Brain microvascular endothelial cell (primary cell): ENCODE measurements at regions not wholly inside any gene's neighbourhood (a gene's known extent, or its start where the extent isn't known, plus 50 kb on each side); places are given as distances from the start of the nearest gene placed in this dataset.

Experiments used
- DNase-seq: peaks from one replicate; pipeline ENCODE4 v3.0.0-alpha.2; 2020
- H3K27ac ChIP-seq: fragments of 250-450 bp; sonication (Bioruptor Pico); 2 replicates; pipeline ENCODE4 v1.5.1; 2020; ENCODE audit warnings: mild to moderate bottlenecking, moderate library complexity
- H3K27me3 ChIP-seq: fragments of 250-450 bp; sonication (Bioruptor Pico); replicated peaks from 2 replicates; pipeline ENCODE4 v1.5.1; 2020; ENCODE audit warnings: mild to moderate bottlenecking
- H3K36me3 ChIP-seq: fragments of 250-450 bp; sonication (Bioruptor Pico); replicated peaks from 2 replicates; pipeline ENCODE4 v1.5.1; 2020; ENCODE audit warnings: mild to moderate bottlenecking
- H3K4me3 ChIP-seq: 2 replicates; pipeline ENCODE4 v1.5.1; 2011; ENCODE audit warnings: low read depth, mild to moderate bottlenecking, control low read depth, low read length, moderate library complexity
- in situ Hi-C: cut with HindIII; loops from 2 replicates; pipeline ENCODE4 v1.10.0; 2017; ENCODE audit warnings: low sequenced_read_pairs, low pct_ligation_motif_present
- TF ChIP-seq, protein P1 (sequence below): IDR thresholded peaks from 2 replicates; pipeline ENCODE4 v1.5.1; 2011; ENCODE audit warnings: low read depth, mild to moderate bottlenecking, moderate library complexity, low read length, control low read depth, inconsistent platforms; ENCODE audit errors: missing control alignments

DNA sequence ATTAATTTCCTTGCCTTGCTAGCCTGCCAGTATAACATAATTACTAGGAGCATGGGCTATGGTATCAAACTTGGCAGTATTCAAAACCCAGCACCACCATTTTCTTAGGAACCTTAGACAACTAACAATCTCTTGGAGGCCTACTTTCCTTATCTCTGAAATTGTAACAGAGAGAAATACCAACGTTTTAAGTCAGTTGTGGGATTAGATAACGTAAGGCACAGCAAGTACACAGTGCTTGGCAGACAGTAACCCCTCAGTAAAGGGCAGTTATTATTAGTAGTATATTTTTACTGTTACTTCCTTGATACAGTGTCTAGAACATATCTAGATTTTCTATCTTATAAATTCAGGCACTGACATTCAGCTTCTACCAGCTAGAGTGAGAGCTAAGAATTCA lies 309.6 kb downstream of the ACTL7B start:
- Histone ChIP-seq H3K27ac (no peak overlapping the region), H3K36me3 (no peaks in the 10 kb centered on the region), H3K4me3 (no peak overlapping the region), H3K27me3 (no peaks in the 10 kb centered on the region)
- DNase-seq = no peak
- in situ Hi-C loops = no loop called here
- TF ChIP-seq, protein P1, sequence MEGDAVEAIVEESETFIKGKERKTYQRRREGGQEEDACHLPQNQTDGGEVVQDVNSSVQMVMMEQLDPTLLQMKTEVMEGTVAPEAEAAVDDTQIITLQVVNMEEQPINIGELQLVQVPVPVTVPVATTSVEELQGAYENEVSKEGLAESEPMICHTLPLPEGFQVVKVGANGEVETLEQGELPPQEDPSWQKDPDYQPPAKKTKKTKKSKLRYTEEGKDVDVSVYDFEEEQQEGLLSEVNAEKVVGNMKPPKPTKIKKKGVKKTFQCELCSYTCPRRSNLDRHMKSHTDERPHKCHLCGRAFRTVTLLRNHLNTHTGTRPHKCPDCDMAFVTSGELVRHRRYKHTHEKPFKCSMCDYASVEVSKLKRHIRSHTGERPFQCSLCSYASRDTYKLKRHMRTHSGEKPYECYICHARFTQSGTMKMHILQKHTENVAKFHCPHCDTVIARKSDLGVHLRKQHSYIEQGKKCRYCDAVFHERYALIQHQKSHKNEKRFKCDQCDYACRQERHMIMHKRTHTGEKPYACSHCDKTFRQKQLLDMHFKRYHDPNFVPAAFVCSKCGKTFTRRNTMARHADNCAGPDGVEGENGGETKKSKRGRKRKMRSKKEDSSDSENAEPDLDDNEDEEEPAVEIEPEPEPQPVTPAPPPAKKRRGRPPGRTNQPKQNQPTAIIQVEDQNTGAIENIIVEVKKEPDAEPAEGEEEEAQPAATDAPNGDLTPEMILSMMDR = no peak

DNA sequence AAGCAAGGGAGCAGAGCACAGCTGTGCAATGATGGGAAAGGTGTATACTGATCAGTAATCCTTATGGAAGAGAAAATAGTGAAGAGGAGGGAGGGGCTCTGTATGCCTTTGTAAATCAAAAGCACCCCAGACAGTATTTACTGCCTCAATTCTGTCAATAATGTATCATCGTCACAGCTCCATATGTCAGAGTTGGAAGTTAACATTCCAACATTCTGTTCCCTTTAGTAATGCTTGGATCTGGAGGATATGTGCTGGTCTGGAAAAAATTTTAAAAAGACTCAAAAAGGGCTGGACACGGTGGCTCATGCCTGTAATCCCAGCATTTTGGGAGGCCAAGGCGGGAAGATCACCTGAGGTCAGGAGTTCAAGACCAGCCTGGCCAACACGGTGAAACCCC lies 310.4 kb downstream of the ACTL7B start:
- in situ Hi-C loops = no loop called here
- TF ChIP-seq, protein P1 = no peak
- H3K4me3 ChIP-seq = no peak overlapping the region
- H3K27ac ChIP-seq = no peak overlapping the region
- no peaks in the 10 kb centered on the region for H3K27me3 ChIP-seq
- no peak for DNase-seq
- H3K36me3 ChIP-seq = no peaks in the 10 kb centered on the region

- H3K36me3 ChIP-seq = no peaks in the 10 kb centered on the region
- no peak for DNase-seq
- in situ Hi-C loops = no loop called here
- H3K27me3 ChIP-seq = no peaks in the 10 kb centered on the region
- no peak overlapping the region for H3K27ac ChIP-seq
- no peak overlapping the region for H3K4me3 ChIP-seq
- TF ChIP-seq, protein P1 = no peak
Observed at GRCh38 chr9:108544866-108545265, 310.9 kb downstream of the ACTL7B start.

GRCh38 chr9:108543251-108543778 lies 312.5 kb downstream of the ACTL7B start:
- DNase-seq = no peak
- H3K27ac ChIP-seq = no peak overlapping the region
- TF ChIP-seq, protein P1 = no peak
- in situ Hi-C loops = no loop called here
- H3K27me3 ChIP-seq = no peaks in the 10 kb centered on the region
- H3K36me3 ChIP-seq = no peaks in the 10 kb centered on the region
- no peak overlapping the region for H3K4me3 ChIP-seq

DNA sequence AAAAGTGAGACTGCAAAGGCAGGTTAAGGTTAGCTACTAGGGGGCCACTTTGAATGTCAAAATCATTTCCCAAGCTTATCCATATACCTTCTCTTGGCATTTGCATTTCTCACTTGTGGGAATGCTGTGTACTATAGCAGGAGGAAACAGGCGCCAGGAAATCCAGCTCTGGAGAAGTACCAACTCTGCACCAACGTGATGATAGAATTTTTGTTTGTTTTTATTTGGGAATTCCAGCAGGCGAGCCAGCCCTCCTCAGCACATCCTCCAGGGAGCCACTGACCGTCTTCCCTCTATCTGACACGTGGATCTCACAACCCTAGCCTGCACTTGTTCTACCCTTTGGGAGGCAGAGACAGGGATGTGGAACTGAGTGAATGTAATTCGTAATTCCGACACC lies 318.0 kb downstream of the ACTL7B start:
- Histone ChIP-seq H3K27me3 (no peaks in the 10 kb centered on the region), H3K36me3 (no peaks in the 10 kb centered on the region), H3K4me3 (no peak overlapping the region), H3K27ac (no peak overlapping the region)
- DNase-seq = no peak
- TF ChIP-seq, protein P1 = no peak
- in situ Hi-C loops = no loop called here

DNA sequence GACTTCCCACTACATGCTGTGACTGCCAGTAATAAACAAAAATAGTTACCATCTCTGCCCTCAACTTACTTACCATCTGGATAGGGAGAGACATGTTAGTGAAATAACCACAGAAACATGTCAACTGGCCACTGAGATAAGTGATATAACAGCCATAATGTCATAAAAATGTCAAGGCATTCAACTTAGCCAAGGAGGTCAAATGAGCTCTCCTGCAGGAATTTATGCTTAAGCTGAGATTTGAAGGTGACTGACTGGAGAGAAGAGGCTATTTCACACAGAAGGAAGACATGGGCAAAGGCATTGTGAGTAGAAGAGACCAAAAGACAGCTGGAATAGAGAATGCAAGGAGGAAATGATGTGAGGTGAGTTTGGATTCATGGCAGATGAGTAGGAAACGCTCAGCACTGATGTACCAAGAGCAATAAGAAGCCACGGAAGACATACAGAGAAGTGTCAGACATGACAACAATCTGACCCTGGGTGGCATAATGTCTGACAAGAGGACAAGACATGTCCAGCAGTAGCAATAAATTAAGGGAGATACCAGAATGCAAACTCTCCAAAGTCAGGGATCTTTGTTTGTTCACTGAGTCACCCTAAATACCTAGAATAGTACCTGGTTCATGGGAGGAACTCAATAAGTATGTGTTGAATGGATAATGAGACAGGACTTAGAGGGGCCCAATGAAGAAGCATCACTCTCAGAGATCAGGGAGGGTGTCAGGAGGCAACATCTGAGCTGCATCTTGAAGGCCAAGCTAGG lies 318.8 kb downstream of the ACTL7B start:
- no peak overlapping the region for H3K27ac ChIP-seq
- no peak for DNase-seq
- in situ Hi-C loops = no loop called here
- H3K4me3 ChIP-seq = no peak overlapping the region
- H3K36me3 ChIP-seq = no peaks in the 10 kb centered on the region
- H3K27me3 ChIP-seq = no peaks in the 10 kb centered on the region
- TF ChIP-seq, protein P1 = no peak
